Testis (tissue), 2 donors: ENCODE measurements at regions not wholly inside any gene's neighbourhood (a gene's known extent, or its start where the extent isn't known, plus 50 kb on each side); places are given as distances from the start of the nearest gene placed in this dataset.
"Not testable (repeated sequence)": the region's sequence is repeated elsewhere in the genome, so short reads cannot be mapped to it uniquely, and the experiment has no call there.

Experiments
- POLR2A ChIP-seq: fragments of 450-650 bp; IDR thresholded peaks from one replicate; pipeline ENCODE4 v1.6.1; 2017; ENCODE audit warnings: antibody characterized with exemption, mild to moderate bottlenecking, moderate library complexity
- TF ChIP-seq, protein P1 (sequence below), 3 experiments: fragments of 450-650 bp in 2 of 3; fragments of 200-600 bp in 1 of 3; sonication (generic) in 1 of 3; IDR thresholded peaks; one replicate each; pipeline ENCODE4 v1.5.1; 2016 to 2019; ENCODE audit warnings: antibody characterized with exemption in 3 of 3, mild to moderate bottlenecking in 2 of 3, moderate library complexity in 1 of 3

DNA sequence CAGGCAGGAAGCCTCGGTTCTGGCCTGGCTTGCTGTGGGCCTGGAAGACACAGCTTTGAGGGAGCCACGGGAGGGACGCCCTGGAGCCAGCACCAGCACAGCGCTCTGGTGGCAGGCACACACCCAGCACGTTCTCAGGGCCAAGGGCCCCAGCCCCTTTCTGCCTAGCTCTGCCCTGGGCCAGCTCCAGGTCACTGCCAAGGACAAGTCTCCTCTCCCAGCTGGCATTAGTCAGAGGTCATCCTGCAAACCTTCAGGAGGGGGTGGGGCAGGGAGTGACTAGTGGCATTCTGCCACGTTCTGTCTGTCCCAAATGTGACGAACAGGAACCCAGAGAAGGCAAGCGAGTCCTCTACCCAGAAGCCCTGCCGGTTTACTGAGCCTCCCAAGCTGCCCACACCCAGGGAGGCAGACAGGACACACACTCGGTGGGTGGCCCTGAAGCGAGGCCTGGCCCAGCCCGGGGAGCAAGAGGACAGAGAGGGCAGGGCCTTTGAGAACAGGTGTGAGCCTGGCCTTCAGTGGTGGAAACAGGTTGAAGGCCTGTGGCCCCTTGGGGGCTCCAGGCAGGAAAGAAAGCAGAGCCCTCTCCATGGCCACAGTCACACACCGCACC is 528.0 kb downstream of the TP53TG3F start:
- TF ChIP-seq, protein P1, sequence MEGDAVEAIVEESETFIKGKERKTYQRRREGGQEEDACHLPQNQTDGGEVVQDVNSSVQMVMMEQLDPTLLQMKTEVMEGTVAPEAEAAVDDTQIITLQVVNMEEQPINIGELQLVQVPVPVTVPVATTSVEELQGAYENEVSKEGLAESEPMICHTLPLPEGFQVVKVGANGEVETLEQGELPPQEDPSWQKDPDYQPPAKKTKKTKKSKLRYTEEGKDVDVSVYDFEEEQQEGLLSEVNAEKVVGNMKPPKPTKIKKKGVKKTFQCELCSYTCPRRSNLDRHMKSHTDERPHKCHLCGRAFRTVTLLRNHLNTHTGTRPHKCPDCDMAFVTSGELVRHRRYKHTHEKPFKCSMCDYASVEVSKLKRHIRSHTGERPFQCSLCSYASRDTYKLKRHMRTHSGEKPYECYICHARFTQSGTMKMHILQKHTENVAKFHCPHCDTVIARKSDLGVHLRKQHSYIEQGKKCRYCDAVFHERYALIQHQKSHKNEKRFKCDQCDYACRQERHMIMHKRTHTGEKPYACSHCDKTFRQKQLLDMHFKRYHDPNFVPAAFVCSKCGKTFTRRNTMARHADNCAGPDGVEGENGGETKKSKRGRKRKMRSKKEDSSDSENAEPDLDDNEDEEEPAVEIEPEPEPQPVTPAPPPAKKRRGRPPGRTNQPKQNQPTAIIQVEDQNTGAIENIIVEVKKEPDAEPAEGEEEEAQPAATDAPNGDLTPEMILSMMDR (IDR thresholded peaks at IDR 0.05): not testable (repeated sequence)
- not testable (repeated sequence) for TF ChIP-seq POLR2A
